Esophagus mucosa (tissue), 1 donor: ENCODE measurements at regions not wholly inside any gene's neighbourhood (a gene's known extent, or its start where the extent isn't known, plus 50 kb on each side); places are given as distances from the start of the nearest gene placed in this dataset.
"Not testable (repeated sequence)": the region's sequence is repeated elsewhere in the genome, so short reads cannot be mapped to it uniquely, and the experiment has no call there.

Source experiments
- ATAC-seq: fragments of 200-7000 bp; cut with Tn5 transposase; one replicate; pipeline ENCODE4 v1.9.1; 2020
- donor health status: DM: yes; HTN: yes; CAD: no.

- ATAC-seq, result no peak
These were observed 692.4 kb downstream of the KCNT2 start for GRCh38 chr1:195915826-195916225.

GRCh38 chr1:195909061-195909460, 699.2 kb downstream of the KCNT2 start:
- ATAC-seq, result no peak

- ATAC-seq, result peak; percentile 69
These were observed 700.1 kb downstream of the KCNT2 start for GRCh38 chr1:195908121-195908520.

- no peak for ATAC-seq
These were observed 705.0 kb downstream of the KCNT2 start for GRCh38 chr1:195903203-195903602.

- ATAC-seq, result no peak
These were observed 705.5 kb downstream of the KCNT2 start for GRCh38 chr1:195902779-195903178.

- ATAC-seq, result peak; percentile 49
These were observed 708.4 kb downstream of the KCNT2 start for GRCh38 chr1:195899762-195900352.

- ATAC-seq, result no peak
These were observed 709.3 kb downstream of the KCNT2 start for GRCh38 chr1:195898924-195899323.

GRCh38 chr1:195898373-195898772, 709.9 kb downstream of the KCNT2 start:
- no peak for ATAC-seq

- ATAC-seq, result no peak
These were observed 711.2 kb downstream of the KCNT2 start for GRCh38 chr1:195897076-195897475.

GRCh38 chr1:195894411-195894810, 713.8 kb downstream of the KCNT2 start:
- no peak for ATAC-seq

GRCh38 chr1:195886000-195886399, 722.2 kb downstream of the KCNT2 start:
- ATAC-seq, result no peak

GRCh38 chr1:195878478-195878877, 729.8 kb downstream of the KCNT2 start:
- ATAC-seq, result no peak

GRCh38 chr1:195876792-195877191, 731.4 kb downstream of the KCNT2 start:
- no peak for ATAC-seq

GRCh38 chr1:195872376-195872775, 735.9 kb downstream of the KCNT2 start:
- ATAC-seq, result no peak

GRCh38 chr1:195867638-195868037, 740.6 kb downstream of the KCNT2 start:
- ATAC-seq, result no peak

GRCh38 chr1:195866781-195867222, 741.4 kb downstream of the KCNT2 start:
- no peak for ATAC-seq

GRCh38 chr1:195866091-195866780, 742.0 kb downstream of the KCNT2 start:
- no peak for ATAC-seq

GRCh38 chr1:195851804-195852203, 756.4 kb downstream of the KCNT2 start:
- no peak for ATAC-seq

GRCh38 chr1:195851016-195851601, 757.1 kb downstream of the KCNT2 start:
- ATAC-seq, result no peak

- ATAC-seq, result no peak
These were observed 759.1 kb downstream of the KCNT2 start for GRCh38 chr1:195849180-195849579.

- ATAC-seq, result not testable (repeated sequence)
These were observed 760.0 kb downstream of the KCNT2 start for GRCh38 chr1:195847957-195848875.

GRCh38 chr1:195831789-195832188, 776.5 kb downstream of the KCNT2 start:
- no peak for ATAC-seq

GRCh38 chr1:195828325-195828724, 779.9 kb downstream of the KCNT2 start:
- ATAC-seq, result no peak
